ENCODE measurements at regions not wholly inside any gene's neighbourhood (a gene's known extent, or its start where the extent isn't known, plus 50 kb on each side); places are given as distances from the start of the nearest gene placed in this dataset.
A peak's percentile ranks its signal among the peaks of the same experiment; 100 is the strongest.

DNA sequence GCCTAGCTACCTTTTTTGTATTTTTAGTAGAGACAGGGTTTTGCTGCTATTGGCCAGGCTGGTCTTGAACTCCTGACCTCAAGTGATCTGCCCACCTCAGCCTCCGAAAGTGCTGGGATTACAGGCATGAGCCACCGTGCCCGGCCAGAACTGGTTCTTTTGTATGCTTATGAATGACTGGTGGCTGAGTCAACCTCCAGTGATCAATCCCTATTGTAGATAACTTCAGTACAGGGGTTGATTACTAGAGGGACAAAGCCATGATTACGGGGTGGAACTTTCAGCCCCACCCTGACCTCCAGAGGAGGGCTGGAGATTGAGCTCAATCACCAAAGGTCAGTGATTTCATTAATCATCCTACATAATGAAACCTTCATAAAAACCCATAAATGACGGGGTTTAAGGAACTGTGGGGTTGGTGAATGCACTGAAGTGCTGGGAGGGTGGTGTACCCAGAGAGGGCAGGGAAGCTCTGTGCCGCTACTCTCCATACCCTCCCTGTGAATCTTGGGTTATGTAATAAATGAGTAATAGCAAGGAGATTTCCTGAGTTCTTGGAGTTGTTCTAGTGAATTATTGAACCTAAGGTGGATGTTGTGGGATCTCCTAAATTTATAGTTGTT lies 281.8 kb upstream of the CXCR4 start:
- DNase-seq = no peak

DNA sequence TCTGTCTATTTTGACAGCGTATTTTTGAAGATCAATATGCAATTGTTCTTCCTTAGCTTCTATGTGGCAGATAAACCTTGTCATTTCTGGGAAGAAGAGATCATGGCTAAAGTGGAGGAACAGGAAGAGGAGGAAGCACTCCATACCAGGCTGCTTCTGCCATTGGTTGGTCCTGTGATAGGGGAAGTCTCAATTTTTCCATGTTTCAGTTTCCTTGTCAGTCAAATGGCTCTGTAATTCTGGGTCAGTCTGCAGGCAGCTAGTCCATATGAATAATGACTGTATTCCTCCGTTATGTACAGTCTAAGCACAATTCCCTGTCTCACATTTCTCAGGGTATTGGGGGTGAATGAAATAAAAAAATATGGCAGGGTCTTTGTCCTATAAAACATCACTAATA lies 277.6 kb upstream of the CXCR4 start:
- no peak for DNase-seq

GRCh38 chr2:136394136-136395060 lies 276.4 kb upstream of the CXCR4 start:
- no peak for DNase-seq

DNA sequence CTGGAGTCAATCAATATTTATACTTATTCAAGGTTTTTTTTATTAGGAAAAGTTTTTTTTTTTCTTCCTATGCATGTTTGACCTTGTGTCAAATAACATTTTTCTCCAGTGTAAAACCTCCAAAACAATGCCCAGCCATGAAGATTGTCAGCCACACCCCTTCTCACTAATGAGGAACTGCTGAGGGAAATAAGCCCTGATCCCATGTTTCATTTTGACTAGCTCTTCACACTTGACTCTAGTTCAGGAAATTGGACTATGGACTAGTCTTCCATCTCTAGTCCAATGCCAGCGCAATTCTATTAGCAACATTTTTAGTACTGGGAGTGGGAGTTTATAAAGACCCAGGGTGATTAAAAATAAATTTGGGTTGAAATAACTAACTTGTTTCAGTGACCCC lies 275.6 kb upstream of the CXCR4 start:
- no peak for DNase-seq

DNA sequence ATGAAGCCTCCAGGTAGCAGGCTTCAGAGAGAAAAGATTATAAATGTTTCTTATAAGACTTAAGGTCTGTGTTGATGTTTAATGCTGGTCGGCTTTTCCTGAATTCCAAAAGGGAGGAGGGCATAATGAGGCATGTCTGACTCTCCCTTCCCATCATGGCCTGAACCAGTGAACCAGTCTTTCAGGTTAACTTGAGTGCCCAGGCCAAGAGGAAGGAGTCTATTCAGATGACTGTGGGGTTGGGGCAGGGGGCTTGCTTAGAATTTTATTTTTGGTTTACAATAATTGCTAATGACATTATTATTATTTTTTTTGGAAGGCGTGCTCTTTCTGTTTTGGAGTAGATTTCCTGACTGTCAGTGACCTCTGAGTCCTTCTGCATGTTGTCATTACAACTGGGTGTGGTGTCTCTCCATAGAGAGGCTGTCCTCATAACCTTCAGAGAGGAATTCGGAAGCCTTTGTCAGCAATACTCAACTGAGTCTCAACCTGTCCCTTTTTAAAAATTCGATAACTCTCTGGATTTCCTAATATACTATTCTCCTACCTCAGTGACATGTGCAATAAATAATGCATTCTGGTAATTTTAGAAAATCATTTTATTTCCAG lies 275.1 kb upstream of the CXCR4 start:
- no peak for DNase-seq

GRCh38 chr2:136389809-136390208 lies 271.9 kb upstream of the CXCR4 start:
- peak in 1 of 2 donors; percentile 30 for DNase-seq

DNA sequence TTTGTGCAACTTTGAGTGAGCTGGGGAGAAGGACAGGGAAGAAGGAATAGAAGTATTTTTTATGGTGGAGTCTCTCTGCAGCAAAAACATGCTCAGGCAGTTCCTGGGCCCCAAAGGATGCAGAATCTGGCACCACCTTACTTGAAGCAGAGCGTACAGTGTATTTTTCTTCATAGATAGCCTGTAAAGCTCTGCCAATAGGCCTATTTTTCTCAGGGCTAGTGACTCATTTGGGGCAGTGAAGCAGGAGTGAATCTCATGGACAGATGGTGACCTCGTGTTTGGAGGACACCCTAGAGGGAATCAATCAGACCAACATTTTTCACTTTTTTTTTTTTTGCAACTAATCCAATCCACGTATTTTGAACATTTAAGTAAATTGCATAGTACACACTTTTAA lies 268.1 kb upstream of the CXCR4 start:
- DNase-seq = no peak

GRCh38 chr2:136384531-136385303 lies 266.8 kb upstream of the CXCR4 start:
- DNase-seq = peak in 1 of 2 donors; percentile 64

DNA sequence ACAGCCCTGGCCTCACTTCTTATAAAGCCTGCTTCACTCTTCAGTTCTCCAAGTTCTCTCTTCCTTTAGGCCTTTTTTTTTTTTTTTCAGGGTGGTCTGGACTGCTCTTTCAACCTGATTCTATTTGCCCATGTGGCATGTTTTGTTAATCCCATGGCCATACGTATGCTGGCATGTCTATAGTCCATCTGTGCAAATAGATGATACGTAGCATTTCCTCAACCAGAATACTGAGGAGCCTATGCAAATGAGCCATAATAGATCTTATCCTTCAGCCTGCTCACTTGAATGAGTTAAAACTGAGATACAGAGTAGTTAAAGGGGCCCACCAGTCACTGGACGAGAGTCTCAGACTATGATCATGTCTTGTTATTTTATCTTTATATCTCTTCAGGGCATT lies 265.2 kb upstream of the CXCR4 start:
- DNase-seq = no peak

DNA sequence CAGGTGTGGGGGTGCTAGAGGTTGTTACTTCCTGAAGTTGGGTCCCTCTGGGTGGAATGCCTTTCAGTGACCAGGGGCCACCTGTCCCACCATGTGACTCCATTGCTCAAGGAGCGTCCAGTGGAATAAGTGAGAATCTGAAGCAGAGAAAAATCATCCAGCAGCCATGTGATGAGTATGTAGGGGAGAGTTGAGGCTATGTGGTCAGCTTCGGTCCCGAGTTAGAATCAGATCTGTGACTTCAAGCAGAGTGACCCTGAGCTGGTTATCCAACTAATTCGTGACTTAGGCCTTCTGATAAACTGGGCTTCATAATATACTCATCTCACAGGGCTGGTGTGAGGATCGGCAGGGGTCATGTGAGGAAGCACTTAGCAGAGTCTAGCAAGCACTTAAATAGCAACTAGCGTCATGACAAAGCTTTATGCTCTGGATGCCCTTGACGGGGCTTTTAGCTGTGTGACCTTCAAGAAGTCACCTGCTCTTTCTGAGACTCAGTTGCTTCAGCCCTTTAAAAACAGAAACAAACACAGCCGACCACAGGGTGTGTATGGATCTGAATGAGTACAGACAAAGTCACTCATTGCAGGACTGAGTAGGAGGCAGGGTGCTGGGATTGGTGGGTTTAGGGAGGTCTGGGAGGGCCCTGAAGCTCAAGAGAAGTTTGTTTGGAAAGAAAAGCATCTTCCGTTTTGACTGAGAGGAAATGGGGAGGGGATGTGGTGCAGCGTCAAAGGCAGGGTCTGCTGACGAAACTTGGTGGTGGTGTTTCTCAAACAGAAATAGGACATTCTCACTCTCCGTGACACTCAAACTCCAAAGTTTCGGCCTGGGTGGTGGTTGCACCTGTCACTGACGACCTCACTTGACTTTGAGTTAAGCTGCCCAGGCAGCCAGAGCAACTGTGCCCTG lies 264.0 kb upstream of the CXCR4 start:
- DNase-seq = peak; percentile 5 to 75

DNA sequence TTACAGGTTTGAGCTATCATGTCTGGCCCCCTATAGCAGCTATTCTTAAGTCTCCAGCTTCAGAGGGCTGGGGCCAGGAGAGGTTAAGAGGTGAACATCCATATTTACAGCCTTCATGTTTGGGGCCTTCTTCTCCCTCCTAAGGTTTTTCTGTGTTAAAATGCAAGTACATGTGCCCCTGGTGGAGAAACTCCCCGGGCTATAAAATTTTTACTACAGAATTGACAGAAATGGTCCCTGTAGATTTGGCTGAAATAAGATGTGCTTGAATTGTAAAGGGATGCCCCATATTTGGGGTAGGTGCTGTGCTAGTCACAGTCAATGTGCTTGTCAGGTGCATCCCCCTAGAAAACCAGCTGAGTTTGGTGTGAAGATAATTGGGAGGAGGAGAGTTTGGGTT lies 263.3 kb upstream of the CXCR4 start:
- no peak for DNase-seq

DNA sequence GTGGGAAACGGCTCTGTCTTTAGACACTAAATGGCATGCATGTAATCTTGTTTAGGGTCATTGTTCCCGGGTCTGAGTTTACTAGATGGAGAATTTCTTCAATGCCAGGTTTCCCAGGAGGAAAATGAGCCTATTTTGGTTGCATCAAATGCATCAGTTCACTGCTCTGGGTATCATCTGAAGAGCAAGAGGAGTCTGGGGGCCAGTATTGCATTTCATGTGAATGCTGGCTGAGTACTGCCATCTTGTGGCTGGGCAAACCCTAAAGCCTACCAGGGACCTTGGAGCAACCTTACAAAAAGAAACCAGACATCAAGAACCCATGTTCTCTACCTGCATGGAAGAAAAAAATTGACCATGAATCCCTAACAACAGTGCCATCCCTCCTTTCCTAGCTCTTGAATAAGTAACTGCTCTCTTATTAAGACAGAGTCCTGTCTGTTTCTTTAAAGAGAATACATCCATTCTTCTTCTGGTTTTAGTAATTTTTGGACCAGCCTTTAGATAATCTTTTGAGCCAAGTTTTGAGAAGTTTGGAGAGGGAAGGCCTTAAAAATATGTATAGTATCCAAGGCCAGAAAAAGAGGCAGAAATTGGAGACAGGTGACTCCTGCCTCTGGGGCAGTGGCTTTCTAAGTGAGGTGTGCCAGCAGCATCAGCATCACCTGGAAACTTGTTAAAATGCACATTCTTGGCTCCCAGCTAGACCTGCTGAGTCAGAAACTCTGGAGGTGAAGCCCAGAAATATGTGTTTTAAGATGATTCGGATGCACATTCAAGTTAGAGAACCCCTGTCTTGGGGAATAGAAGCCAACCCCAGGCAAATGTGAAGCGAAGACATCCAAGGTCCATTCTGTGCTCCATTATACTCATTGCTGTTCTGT lies 261.0 kb upstream of the CXCR4 start:
- peak; percentile 6 to 39 for DNase-seq

GRCh38 chr2:136377423-136378382 lies 259.8 kb upstream of the CXCR4 start:
- DNase-seq = no peak

DNA sequence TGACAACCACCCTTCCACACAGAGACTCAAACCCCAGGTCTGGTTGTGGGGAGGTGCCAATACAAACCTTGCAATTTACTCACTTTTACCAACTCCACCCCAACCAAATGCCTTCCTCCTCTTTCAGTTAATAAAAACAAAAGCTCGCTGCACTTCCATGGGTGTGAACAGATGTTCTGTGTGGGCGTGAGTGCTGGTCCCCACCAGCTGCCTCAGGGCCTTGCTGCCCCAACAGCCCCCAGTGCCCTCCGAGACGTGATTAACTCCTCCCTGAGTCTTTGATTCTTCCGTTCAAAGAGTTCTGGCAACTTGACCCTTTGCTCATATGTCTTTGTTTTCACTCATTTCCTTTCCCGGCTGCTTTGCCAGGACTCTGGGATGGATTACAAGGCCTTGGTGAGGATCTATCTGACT lies 258.9 kb upstream of the CXCR4 start:
- no peak for DNase-seq

DNA sequence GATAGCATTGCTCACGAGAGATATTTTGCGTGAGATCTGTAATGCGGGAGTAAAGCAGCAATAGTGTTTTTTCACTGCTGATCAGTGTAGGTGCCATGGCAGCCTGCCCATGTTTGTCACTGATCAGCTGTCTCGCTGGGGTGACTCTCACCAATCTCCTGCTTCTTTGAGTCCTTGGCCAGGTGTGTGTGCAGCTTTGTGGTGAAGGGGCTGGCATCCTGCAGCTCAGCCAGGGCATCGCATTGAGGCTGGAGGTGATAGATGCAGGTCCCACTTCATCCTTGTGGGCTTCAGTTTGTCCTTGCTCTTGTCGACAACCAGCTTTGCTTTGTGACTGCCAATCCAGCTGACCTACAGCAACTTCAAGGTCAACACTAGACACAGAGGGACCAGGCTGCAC lies 258.3 kb upstream of the CXCR4 start:
- no peak for DNase-seq

GRCh38 chr2:136375017-136375901 lies 257.3 kb upstream of the CXCR4 start:
- no peak for DNase-seq

DNA sequence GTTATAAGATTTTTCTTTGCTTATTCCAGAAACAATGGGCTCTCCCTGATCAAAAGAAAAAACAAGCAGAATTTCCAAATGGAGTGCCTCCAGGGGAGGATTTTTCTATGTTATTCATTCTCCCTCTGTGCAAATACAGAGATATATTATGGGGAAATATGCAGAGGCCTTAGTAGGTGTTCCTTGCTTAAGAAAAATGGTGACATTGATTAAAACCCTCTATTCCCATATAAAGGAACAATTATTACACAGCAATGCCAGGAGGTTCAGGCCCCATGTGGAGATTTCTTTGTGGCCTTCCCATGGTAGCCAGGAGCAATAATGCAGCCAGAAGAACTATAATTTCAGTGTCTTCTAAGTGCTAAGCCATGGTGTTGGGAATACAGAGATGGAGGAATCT lies 255.9 kb upstream of the CXCR4 start:
- DNase-seq = no peak

GRCh38 chr2:136373029-136373428 lies 255.1 kb upstream of the CXCR4 start:
- no peak for DNase-seq

DNA sequence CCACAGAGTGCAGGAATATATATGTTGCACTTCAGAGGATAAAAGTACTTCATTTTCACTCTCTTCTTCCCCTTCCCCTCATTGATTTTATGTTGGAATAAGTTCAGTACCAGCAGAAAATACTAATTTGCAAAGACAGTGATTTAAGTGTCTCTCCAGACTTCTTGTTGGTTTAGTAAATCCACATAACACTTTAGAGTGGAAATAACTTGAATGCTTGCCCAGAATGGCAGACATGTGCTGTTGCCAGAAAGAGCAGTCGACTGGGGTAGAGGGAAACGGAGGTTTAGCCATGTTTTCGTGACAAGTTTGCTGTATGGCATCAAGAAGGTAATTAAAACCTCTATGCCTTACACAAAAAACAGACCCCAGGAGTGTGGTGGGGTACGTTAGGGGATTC lies 246.0 kb upstream of the CXCR4 start:
- no peak for DNase-seq

Data from bone marrow (tissue), 2 donors.